Ovary (tissue), 7 donors: ENCODE measurements at regions not wholly inside any gene's neighbourhood (a gene's known extent, or its start where the extent isn't known, plus 50 kb on each side); places are given as distances from the start of the nearest gene placed in this dataset.

ENCODE experiments used
- DNase-seq, 5 donors: peaks; one replicate each; pipeline ENCODE4 v3.0.0-alpha.2; 2019 to 2020
- H3K27ac ChIP-seq, 2 donors: fragments of 200-600 bp; one replicate each; pipeline versions ENCODE4 v1.5.1 to v1.8.0; 2019 to 2022
- H3K27me3 ChIP-seq: fragments of 200-600 bp; one replicate; pipeline ENCODE4 v1.8.0; 2022
- H3K36me3 ChIP-seq: fragments of 200-600 bp; sonication (generic); one replicate; pipeline ENCODE4 v1.5.1; 2019
- H3K4me1 ChIP-seq: one replicate; pipeline ENCODE4 v1.8.1; 2013; ENCODE audit warnings: mild to moderate bottlenecking, moderate library complexity; ENCODE audit not compliant: insufficient read depth
- H3K4me3 ChIP-seq: fragments of 200-600 bp; sonication (generic); one replicate; pipeline ENCODE4 v1.5.1; 2017
- H3K9me3 ChIP-seq, 2 donors: fragments of 200-600 bp in 1 of 2; sonication (generic) in 1 of 2; one replicate each; pipeline versions ENCODE4 v1.5.1 to v1.8.1; 2013 to 2019; ENCODE audit warnings: mild to moderate bottlenecking in 1 of 2, moderate library complexity in 1 of 2
- CTCF ChIP-seq, 3 donors: fragments of 450-650 bp in 2 of 3; fragments of 200-600 bp in 1 of 3; IDR thresholded peaks; one replicate each; pipeline versions ENCODE4 v1.5.1 to v1.8.0; 2016 to 2022; ENCODE audit warnings: antibody characterized with exemption in 3 of 3, mild to moderate bottlenecking in 1 of 3
- EP300 ChIP-seq: sonication (generic); formaldehyde crosslinking; IDR thresholded peaks from one replicate; pipeline ENCODE4 v1.6.1; 2017; ENCODE audit warnings: antibody characterized with exemption
- POLR2A ChIP-seq: fragments of 450-650 bp; IDR thresholded peaks from one replicate; pipeline ENCODE4 v1.6.1; 2017; ENCODE audit warnings: antibody characterized with exemption, mild to moderate bottlenecking, moderate library complexity
- WGBS, 3 donors: extraction: QIAGEN DNeasy Blood & Tissue Kit in 1 of 3; methylation state at CpG; one replicate each; pipeline versions ENCODE4 v1.1.5 to v1.1.7; 2013 to 2017; 5-methylcytosine and 5-hydroxymethylcytosine counted together
- intact Hi-C, 4 donors: fragments of 100-400 bp; cut with DNase I; formaldehyde crosslinking; loops; one replicate each; pipeline versions ENCODE4 v1.11.0 to v1.15.1; 2022 to 2023
- donor health status: DM: no; HTN: no; CAD: no; lungs with moderate emphysema.
- donor health status: DM: no; HTN: no; CAD: no.
- donor health status: Bipolar disorder and iron deficiency.
- donor health status: DM: no; HTN: no; CAD: no.
- donor health status: DM: yes; HTN: yes; CAD: no.

- H3K36me3 ChIP-seq: no peaks in the 10 kb centered on the region
- H3K4me1 ChIP-seq: peaks cover 15% of the 10 kb centered on the region
- no peaks in the 10 kb centered on the region for H3K9me3 ChIP-seq
- 61 to 77% (median 70%) methylated on average over 1 of the region's 1 CpG for WGBS, 3 donors
- TF ChIP-seq CTCF (IDR thresholded peaks at IDR 0.05) (no peak), EP300 (no peak), POLR2A (no peak)
- intact Hi-C loops: no loop called here
- no peak overlapping the region for H3K4me3 ChIP-seq
- no peak overlapping the region for H3K27ac ChIP-seq
- no peak for DNase-seq
- no peaks in the 10 kb centered on the region for H3K27me3 ChIP-seq
These were observed 106.5 kb upstream of the TMEM72 start for GRCh38 chr10:44804661-44805060.

GRCh38 chr10:44805466-44806210, 105.5 kb upstream of the TMEM72 start:
- no peak overlapping the region for H3K4me3 ChIP-seq
- H3K4me1 ChIP-seq: peaks cover 15% of the 10 kb centered on the region
- DNase-seq: no peak
- H3K9me3 ChIP-seq: no peaks in the 10 kb centered on the region
- intact Hi-C loops: no loop called here
- no peaks in the 10 kb centered on the region for H3K27me3 ChIP-seq
- no peak overlapping the region for H3K27ac ChIP-seq
- WGBS, 3 donors: 62 to 64% (median 64%) methylated on average over 6 of the region's 6 CpGs
- no peaks in the 10 kb centered on the region for H3K36me3 ChIP-seq
- TF ChIP-seq POLR2A (no peak), CTCF (IDR thresholded peaks at IDR 0.05) (no peak), EP300 (no peak)

- Histone ChIP-seq H3K4me1 (peaks cover 21% of the 10 kb centered on the region), H3K27me3 (no peaks in the 10 kb centered on the region), H3K36me3 (no peaks in the 10 kb centered on the region), H3K4me3 (no peak overlapping the region), H3K27ac (no peak overlapping the region), H3K9me3 (no peaks in the 10 kb centered on the region)
- TF ChIP-seq EP300 (no peak), CTCF (IDR thresholded peaks at IDR 0.05) (no peak), POLR2A (no peak)
- intact Hi-C loops: no loop called here
- WGBS, 3 donors: 20 to 23% (median 20%) methylated on average over 3 of the region's 3 CpGs
- no peak for DNase-seq
These were observed 104.2 kb upstream of the TMEM72 start for GRCh38 chr10:44806950-44807349.

GRCh38 chr10:44807451-44807850, 103.7 kb upstream of the TMEM72 start:
- H3K27me3 ChIP-seq: no peaks in the 10 kb centered on the region
- peaks cover 21% of the 10 kb centered on the region for H3K4me1 ChIP-seq
- no peak overlapping the region for H3K4me3 ChIP-seq
- H3K27ac ChIP-seq: no peak overlapping the region
- H3K9me3 ChIP-seq: no peaks in the 10 kb centered on the region
- intact Hi-C loops: no loop called here
- DNase-seq: no peak
- H3K36me3 ChIP-seq: no peaks in the 10 kb centered on the region
- TF ChIP-seq CTCF (IDR thresholded peaks at IDR 0.05) (no peak), EP300 (no peak), POLR2A (no peak)
